ENCODE measurements at regions not wholly inside any gene's neighbourhood (a gene's known extent, or its start where the extent isn't known, plus 50 kb on each side); places are given as distances from the start of the nearest gene placed in this dataset.
"Not testable (repeated sequence)": the region's sequence is repeated elsewhere in the genome, so short reads cannot be mapped to it uniquely, and the experiment has no call there.

DNA sequence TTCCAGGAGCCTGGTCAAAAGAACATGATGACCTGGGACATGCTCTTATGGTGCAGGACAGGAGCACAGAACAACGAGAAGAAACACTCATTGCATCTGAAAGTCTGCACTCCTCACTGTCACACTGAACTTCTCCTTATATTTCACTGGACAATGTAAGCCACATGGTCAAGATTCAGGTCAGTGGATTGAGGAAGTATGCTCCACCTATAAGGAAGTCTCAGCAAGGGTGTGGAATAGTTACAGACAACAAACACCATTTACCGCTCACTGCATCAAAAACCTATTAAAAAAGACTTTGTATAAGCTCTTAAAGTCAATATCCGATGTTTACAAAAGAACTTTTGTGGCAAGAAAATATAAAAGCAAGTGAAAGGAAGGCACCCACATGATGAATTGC is 153.1 kb upstream of the FOXG1 start:
- ChIA-PET POLR2A (no interaction called here), CTCF (no interaction called here)
- no peak overlapping the region for H3K4me3 ChIP-seq (ENCODE audit: low read depth, low read length)
- H3K27ac ChIP-seq (ENCODE audit: low read depth, low read length): no peak overlapping the region
- DNase-seq (ENCODE audit: low read depth, low spot score): no peak
- TF ChIP-seq, protein P1, sequence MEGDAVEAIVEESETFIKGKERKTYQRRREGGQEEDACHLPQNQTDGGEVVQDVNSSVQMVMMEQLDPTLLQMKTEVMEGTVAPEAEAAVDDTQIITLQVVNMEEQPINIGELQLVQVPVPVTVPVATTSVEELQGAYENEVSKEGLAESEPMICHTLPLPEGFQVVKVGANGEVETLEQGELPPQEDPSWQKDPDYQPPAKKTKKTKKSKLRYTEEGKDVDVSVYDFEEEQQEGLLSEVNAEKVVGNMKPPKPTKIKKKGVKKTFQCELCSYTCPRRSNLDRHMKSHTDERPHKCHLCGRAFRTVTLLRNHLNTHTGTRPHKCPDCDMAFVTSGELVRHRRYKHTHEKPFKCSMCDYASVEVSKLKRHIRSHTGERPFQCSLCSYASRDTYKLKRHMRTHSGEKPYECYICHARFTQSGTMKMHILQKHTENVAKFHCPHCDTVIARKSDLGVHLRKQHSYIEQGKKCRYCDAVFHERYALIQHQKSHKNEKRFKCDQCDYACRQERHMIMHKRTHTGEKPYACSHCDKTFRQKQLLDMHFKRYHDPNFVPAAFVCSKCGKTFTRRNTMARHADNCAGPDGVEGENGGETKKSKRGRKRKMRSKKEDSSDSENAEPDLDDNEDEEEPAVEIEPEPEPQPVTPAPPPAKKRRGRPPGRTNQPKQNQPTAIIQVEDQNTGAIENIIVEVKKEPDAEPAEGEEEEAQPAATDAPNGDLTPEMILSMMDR (IDR thresholded peaks at IDR 0.05; ENCODE audit: low read depth, low read length): no peak
- H3K9me3 ChIP-seq (ENCODE audit: control insufficient read depth, insufficient read depth, low read length): no peaks in the 10 kb centered on the region; the same call in 1 of the 2 replicates
- H3K27me3 ChIP-seq (ENCODE audit: control insufficient read depth, insufficient read depth, low read length): no peaks in the 10 kb centered on the region

DNA sequence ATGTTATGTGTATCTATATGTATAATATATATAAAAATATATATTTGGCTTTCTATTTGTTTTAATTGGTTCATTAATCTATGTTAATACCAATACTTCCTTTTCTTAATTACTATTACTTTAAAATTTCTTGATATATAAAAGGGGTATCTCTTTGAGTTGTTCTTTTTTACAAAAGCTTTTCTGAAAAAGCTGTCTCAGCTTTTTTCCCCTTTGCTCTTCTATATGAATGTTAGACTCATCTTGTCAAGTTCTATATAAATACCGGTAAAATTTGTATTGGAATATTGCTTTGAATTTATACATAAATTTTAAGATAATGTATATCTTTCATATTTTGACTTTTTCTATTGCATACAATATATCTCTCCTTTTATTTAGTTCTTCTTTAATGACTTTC is 139.8 kb upstream of the FOXG1 start:
- TF ChIP-seq, protein P1 (IDR thresholded peaks at IDR 0.05; ENCODE audit: low read depth, low read length): no peak
- ChIA-PET POLR2A (no interaction called here), CTCF (no interaction called here)
- no peaks in the 10 kb centered on the region for H3K27me3 ChIP-seq (ENCODE audit: control insufficient read depth, insufficient read depth, low read length)
- H3K27ac ChIP-seq (ENCODE audit: low read depth, low read length): no peak overlapping the region
- no peaks in the 10 kb centered on the region for H3K9me3 ChIP-seq (ENCODE audit: control insufficient read depth, insufficient read depth, low read length)
- DNase-seq (ENCODE audit: low read depth, low spot score): no peak
- H3K4me3 ChIP-seq (ENCODE audit: low read depth, low read length): no peak overlapping the region

GRCh38 chr14:28629328-28630004 is 137.1 kb upstream of the FOXG1 start:
- TF ChIP-seq, protein P1 (IDR thresholded peaks at IDR 0.05; ENCODE audit: low read depth, low read length): no peak
- ChIA-PET POLR2A (no interaction called here), CTCF (no interaction called here)
- Histone ChIP-seq H3K27me3 (ENCODE audit: control insufficient read depth, insufficient read depth, low read length) (no peaks in the 10 kb centered on the region), H3K27ac (ENCODE audit: low read depth, low read length) (no peak overlapping the region), H3K9me3 (ENCODE audit: control insufficient read depth, insufficient read depth, low read length) (peaks cover 10% of the 10 kb centered on the region), H3K4me3 (ENCODE audit: low read depth, low read length) (no peak overlapping the region)
- DNase-seq (ENCODE audit: low read depth, low spot score): no peak

DNA sequence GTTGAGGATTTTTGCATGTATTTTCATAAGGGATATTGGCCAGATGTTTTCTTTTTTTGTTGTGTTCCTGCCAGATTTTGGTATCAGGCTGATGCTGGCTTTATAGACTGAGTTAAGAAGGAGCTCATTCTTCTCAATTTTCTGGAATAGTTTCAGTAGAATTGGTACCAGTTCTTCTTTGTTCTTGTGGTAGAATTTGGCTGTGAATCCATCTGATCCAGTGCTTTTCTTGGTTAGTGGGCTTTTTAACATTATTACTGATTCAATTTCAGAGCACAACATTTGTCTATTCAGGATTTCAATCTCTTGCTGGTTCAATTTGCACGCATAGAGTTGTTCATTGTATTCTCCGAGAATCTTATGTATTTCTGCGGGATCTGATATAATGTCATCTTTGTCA is 136.5 kb upstream of the FOXG1 start:
- no peak for DNase-seq (ENCODE audit: low read depth, low spot score)
- ChIA-PET CTCF (no interaction called here), POLR2A (no interaction called here)
- no peak overlapping the region for H3K4me3 ChIP-seq (ENCODE audit: low read depth, low read length)
- H3K9me3 ChIP-seq (ENCODE audit: control insufficient read depth, insufficient read depth, low read length): peaks cover 10% of the 10 kb centered on the region
- TF ChIP-seq, protein P1 (IDR thresholded peaks at IDR 0.05; ENCODE audit: low read depth, low read length): no peak
- no peak overlapping the region for H3K27ac ChIP-seq (ENCODE audit: low read depth, low read length)
- no peaks in the 10 kb centered on the region for H3K27me3 ChIP-seq (ENCODE audit: control insufficient read depth, insufficient read depth, low read length)

DNA sequence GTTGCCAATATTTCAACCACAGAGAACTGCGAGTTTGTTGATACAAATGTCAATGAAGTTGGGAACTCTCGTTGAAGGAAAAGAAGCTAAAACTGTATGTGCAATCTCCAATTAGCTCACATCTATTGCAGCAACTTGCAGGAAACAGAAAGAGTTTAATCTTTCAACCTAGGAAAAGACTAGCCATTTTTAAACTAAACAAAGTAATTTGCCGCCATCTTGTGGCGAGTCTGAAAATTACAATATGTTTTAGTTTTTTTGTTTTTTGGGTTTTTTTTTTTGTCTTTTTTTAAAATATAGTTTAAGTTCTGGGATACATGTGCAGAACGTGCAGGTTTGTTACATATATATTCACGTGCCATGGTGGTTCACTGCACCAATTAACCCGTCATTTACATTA is 131.2 kb upstream of the FOXG1 start:
- DNase-seq (ENCODE audit: low read depth, low spot score): no peak
- POLR2A ChIA-PET: no interaction called here
- TF ChIP-seq, protein P1 (IDR thresholded peaks at IDR 0.05; ENCODE audit: low read depth, low read length): peak; percentile 39
- Histone ChIP-seq H3K9me3 (ENCODE audit: control insufficient read depth, insufficient read depth, low read length) (peaks cover 10% of the 10 kb centered on the region), H3K27ac (ENCODE audit: low read depth, low read length) (no peak overlapping the region), H3K27me3 (ENCODE audit: control insufficient read depth, insufficient read depth, low read length) (no peaks in the 10 kb centered on the region), H3K4me3 (ENCODE audit: low read depth, low read length) (no peak overlapping the region)
- CTCF ChIA-PET: interaction anchor here (0.6 to 1.2 kb wide), 4 partner anchors 25 to 189 kb away, joined by 3 to 5 read pairs (median 3); no protein-coding TSS in a partner anchor

DNA sequence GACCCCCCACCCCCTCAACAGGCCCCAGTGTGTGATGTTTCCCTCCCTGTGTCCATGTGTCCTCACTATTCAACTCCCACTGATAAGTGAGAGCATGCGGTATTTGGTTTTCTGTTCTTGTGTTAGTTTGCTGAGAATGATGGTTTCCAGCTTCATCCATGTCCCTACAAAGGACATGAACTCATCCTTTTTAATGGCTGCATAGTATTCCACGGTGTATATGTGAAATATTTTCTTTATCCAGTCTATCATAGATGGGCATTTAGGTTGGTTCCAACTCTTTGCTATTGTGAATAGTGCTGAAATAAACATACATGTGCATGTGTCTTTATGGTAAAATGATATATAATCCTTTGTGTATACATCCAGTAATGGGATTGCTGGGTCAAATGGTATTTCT is 130.8 kb upstream of the FOXG1 start:
- POLR2A ChIA-PET; H3K4me3 ChIP-seq (ENCODE audit: low read depth, low read length); H3K27me3 ChIP-seq (ENCODE audit: control insufficient read depth, insufficient read depth, low read length); H3K9me3 ChIP-seq (ENCODE audit: control insufficient read depth, insufficient read depth, low read length); DNase-seq (ENCODE audit: low read depth, low spot score); H3K27ac ChIP-seq (ENCODE audit: low read depth, low read length): not testable (repeated sequence)
- CTCF ChIA-PET: interaction anchor here (1.0 to 1.2 kb wide), 2 partner anchors 26 to 29 kb away, joined by 3 to 5 read pairs; no protein-coding TSS in a partner anchor

DNA sequence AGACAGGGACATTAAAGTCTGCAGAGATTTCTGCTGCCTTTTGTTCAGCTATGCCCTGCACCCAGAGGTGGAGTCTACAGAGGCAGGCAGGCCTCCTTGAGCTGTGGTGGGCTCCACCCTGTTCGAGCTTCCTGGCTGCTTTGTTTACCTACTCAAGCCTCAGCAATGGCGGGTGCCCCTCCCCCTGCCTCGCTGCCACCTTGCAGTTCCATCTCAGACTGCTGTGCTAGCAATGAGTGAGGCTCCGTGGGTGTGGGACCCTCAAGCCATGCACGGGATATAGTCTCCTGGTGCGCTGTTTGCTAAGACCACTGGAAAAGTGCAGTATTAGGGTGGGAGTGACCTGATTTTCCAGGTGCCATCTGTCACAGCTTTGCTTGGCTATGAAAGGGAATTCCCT is 125.4 kb upstream of the FOXG1 start:
- H3K27ac ChIP-seq (ENCODE audit: low read depth, low read length); POLR2A ChIA-PET; DNase-seq (ENCODE audit: low read depth, low spot score); H3K27me3 ChIP-seq (ENCODE audit: control insufficient read depth, insufficient read depth, low read length); H3K4me3 ChIP-seq (ENCODE audit: low read depth, low read length); H3K9me3 ChIP-seq (ENCODE audit: control insufficient read depth, insufficient read depth, low read length); CTCF ChIA-PET: not testable (repeated sequence)
